ENCODE measurements at regions not wholly inside any gene's neighbourhood (a gene's known extent, or its start where the extent isn't known, plus 50 kb on each side); places are given as distances from the start of the nearest gene placed in this dataset.

- no peaks in the 10 kb centered on the region for H3K36me3 ChIP-seq (ENCODE audit: control insufficient read depth in 2 of 3, insufficient read depth in 3 of 3, low read length in 3 of 3)
- H3K9ac ChIP-seq (ENCODE audit: low read length in 3 of 3) = no peak overlapping the region
- no peak overlapping the region for H3K4me3 ChIP-seq (ENCODE audit: low read length in 3 of 3)
- intact Hi-C loops (cut with DNase I) = no loop called here
- DNase-seq (no peak), FAIRE-seq (no peak)
- TF ChIP-seq, protein P1, sequence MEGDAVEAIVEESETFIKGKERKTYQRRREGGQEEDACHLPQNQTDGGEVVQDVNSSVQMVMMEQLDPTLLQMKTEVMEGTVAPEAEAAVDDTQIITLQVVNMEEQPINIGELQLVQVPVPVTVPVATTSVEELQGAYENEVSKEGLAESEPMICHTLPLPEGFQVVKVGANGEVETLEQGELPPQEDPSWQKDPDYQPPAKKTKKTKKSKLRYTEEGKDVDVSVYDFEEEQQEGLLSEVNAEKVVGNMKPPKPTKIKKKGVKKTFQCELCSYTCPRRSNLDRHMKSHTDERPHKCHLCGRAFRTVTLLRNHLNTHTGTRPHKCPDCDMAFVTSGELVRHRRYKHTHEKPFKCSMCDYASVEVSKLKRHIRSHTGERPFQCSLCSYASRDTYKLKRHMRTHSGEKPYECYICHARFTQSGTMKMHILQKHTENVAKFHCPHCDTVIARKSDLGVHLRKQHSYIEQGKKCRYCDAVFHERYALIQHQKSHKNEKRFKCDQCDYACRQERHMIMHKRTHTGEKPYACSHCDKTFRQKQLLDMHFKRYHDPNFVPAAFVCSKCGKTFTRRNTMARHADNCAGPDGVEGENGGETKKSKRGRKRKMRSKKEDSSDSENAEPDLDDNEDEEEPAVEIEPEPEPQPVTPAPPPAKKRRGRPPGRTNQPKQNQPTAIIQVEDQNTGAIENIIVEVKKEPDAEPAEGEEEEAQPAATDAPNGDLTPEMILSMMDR (IDR thresholded peaks at IDR 0.05; ENCODE audit: borderline replicate concordance, extremely low read depth, insufficient read depth) = no peak
- no peaks in the 10 kb centered on the region for H3K27me3 ChIP-seq (ENCODE audit: control insufficient read depth, insufficient read depth, low read length)
- H3K27ac ChIP-seq (ENCODE audit: low read depth in 2 of 2, low read length in 2 of 2) = no peak overlapping the region
- H3K9me3 ChIP-seq (ENCODE audit: control insufficient read depth in 2 of 3, insufficient read depth in 1 of 3, low read length in 3 of 3) = no peaks in the 10 kb centered on the region
- no peaks in the 10 kb centered on the region for H3K4me1 ChIP-seq (ENCODE audit: control insufficient read depth in 2 of 3, insufficient read depth in 2 of 3, low read depth in 1 of 3, low read length in 3 of 3)
Observed at GRCh38 chr7:112395411-112395810, 54.8 kb upstream of the IFRD1 start.

GRCh38 chr7:112395893-112396292 lies 54.4 kb upstream of the IFRD1 start:
- DNase-seq = no peak

GRCh38 chr7:112398534-112398933 lies 51.7 kb upstream of the IFRD1 start:
- Histone ChIP-seq H3K9ac (ENCODE audit: low read length in 3 of 3) (no peak overlapping the region), H3K9me3 (ENCODE audit: control insufficient read depth in 2 of 3, insufficient read depth in 1 of 3, low read length in 3 of 3) (no peaks in the 10 kb centered on the region), H3K4me3 (ENCODE audit: low read length in 3 of 3) (no peak overlapping the region), H3K36me3 (ENCODE audit: control insufficient read depth in 2 of 3, insufficient read depth in 3 of 3, low read length in 3 of 3) (no peaks in the 10 kb centered on the region), H3K27me3 (ENCODE audit: control insufficient read depth, insufficient read depth, low read length) (no peaks in the 10 kb centered on the region), H3K27ac (ENCODE audit: low read depth in 2 of 2, low read length in 2 of 2) (no peak overlapping the region), H3K4me1 (ENCODE audit: control insufficient read depth in 2 of 3, insufficient read depth in 2 of 3, low read depth in 1 of 3, low read length in 3 of 3) (no peaks in the 10 kb centered on the region)
- no peak for DNase-seq
- FAIRE-seq = no peak
- TF ChIP-seq, protein P1 (IDR thresholded peaks at IDR 0.05; ENCODE audit: borderline replicate concordance, extremely low read depth, insufficient read depth) = no peak
- intact Hi-C loops (cut with DNase I) = no loop called here

More at GRCh38 chr7:112395893-112396292, 54.4 kb upstream of the IFRD1 start:
- Histone ChIP-seq H3K4me1 (ENCODE audit: control insufficient read depth in 2 of 3, insufficient read depth in 2 of 3, low read depth in 1 of 3, low read length in 3 of 3) (no peaks in the 10 kb centered on the region), H3K9ac (ENCODE audit: low read length in 3 of 3) (no peak overlapping the region), H3K4me3 (ENCODE audit: low read length in 3 of 3) (no peak overlapping the region), H3K27ac (ENCODE audit: low read depth in 2 of 2, low read length in 2 of 2) (no peak overlapping the region), H3K27me3 (ENCODE audit: control insufficient read depth, insufficient read depth, low read length) (no peaks in the 10 kb centered on the region), H3K9me3 (ENCODE audit: control insufficient read depth in 2 of 3, insufficient read depth in 1 of 3, low read length in 3 of 3) (no peaks in the 10 kb centered on the region), H3K36me3 (ENCODE audit: control insufficient read depth in 2 of 3, insufficient read depth in 3 of 3, low read length in 3 of 3) (no peaks in the 10 kb centered on the region)
- TF ChIP-seq, protein P1 (IDR thresholded peaks at IDR 0.05; ENCODE audit: borderline replicate concordance, extremely low read depth, insufficient read depth) = no peak
- FAIRE-seq = no peak
- intact Hi-C loops (cut with DNase I) = no loop called here

GRCh38 chr7:112399501-112399900 lies 50.8 kb upstream of the IFRD1 start:
- FAIRE-seq (no peak), DNase-seq (no peak)
- no peaks in the 10 kb centered on the region for H3K27me3 ChIP-seq (ENCODE audit: control insufficient read depth, insufficient read depth, low read length)
- no peaks in the 10 kb centered on the region for H3K36me3 ChIP-seq (ENCODE audit: control insufficient read depth in 2 of 3, insufficient read depth in 3 of 3, low read length in 3 of 3)
- H3K4me3 ChIP-seq (ENCODE audit: low read length in 3 of 3) = no peak overlapping the region
- no peak overlapping the region for H3K27ac ChIP-seq (ENCODE audit: low read depth in 2 of 2, low read length in 2 of 2)
- H3K9ac ChIP-seq (ENCODE audit: low read length in 3 of 3) = no peak overlapping the region
- intact Hi-C loops (cut with DNase I) = no loop called here
- H3K9me3 ChIP-seq (ENCODE audit: control insufficient read depth in 2 of 3, insufficient read depth in 1 of 3, low read length in 3 of 3) = no peaks in the 10 kb centered on the region
- TF ChIP-seq, protein P1 (IDR thresholded peaks at IDR 0.05; ENCODE audit: borderline replicate concordance, extremely low read depth, insufficient read depth) = no peak
- H3K4me1 ChIP-seq (ENCODE audit: control insufficient read depth in 2 of 3, insufficient read depth in 2 of 3, low read depth in 1 of 3, low read length in 3 of 3) = no peaks in the 10 kb centered on the region
